Smooth muscle cell (in vitro differentiated cells): ENCODE measurements at regions not wholly inside any gene's neighbourhood (a gene's known extent, or its start where the extent isn't known, plus 50 kb on each side); places are given as distances from the start of the nearest gene placed in this dataset.

ENCODE experiments used
- DNase-seq: peaks from one replicate; lab custom pipeline; 2025; ENCODE audit not compliant: unreplicated experiment; lab: John Stamatoyannopoulos, UW
- H2AFZ ChIP-seq: fragments of 200-600 bp; sonication (generic); 2 replicates; pipeline ENCODE4 v1.6.0; 2016; ENCODE audit warnings: antibody characterized with exemption, low read depth, mild to moderate bottlenecking
- H3F3A ChIP-seq: fragments of 200-600 bp; sonication (generic); 2 replicates; pipeline ENCODE4 v1.6.0; 2017; ENCODE audit warnings: antibody characterized with exemption, low read depth
- H3K27ac ChIP-seq: fragments of 200-600 bp; sonication (generic); 2 replicates; pipeline ENCODE4 v1.5.1; 2016; ENCODE audit warnings: low read depth, mild to moderate bottlenecking
- H3K27me3 ChIP-seq: fragments of 200-600 bp; sonication (generic); 2 replicates; pipeline ENCODE4 v1.6.1; 2016; ENCODE audit warnings: low read depth, mild to moderate bottlenecking
- H3K36me3 ChIP-seq: fragments of 200-600 bp; sonication (generic); 2 replicates; pipeline ENCODE4 v1.5.1; 2016; ENCODE audit warnings: low read depth
- H3K4me1 ChIP-seq: fragments of 200-600 bp; sonication (generic); 2 replicates; pipeline ENCODE4 v1.5.1; 2016; ENCODE audit warnings: low read depth
- H3K4me2 ChIP-seq: fragments of 200-600 bp; sonication (generic); 2 replicates; pipeline ENCODE4 v1.6.0; 2016; ENCODE audit warnings: mild to moderate bottlenecking
- H3K4me3 ChIP-seq: fragments of 200-600 bp; sonication (generic); 2 replicates; pipeline ENCODE4 v1.5.1; 2016; ENCODE audit warnings: mild to moderate bottlenecking
- H3K79me2 ChIP-seq: fragments of 200-600 bp; sonication (generic); 2 replicates; pipeline ENCODE4 v1.6.0; 2016; ENCODE audit warnings: low read depth, mild to moderate bottlenecking
- H3K9ac ChIP-seq: fragments of 200-600 bp; sonication (generic); 2 replicates; pipeline ENCODE4 v1.6.0; 2016; ENCODE audit warnings: low read depth
- H3K9me3 ChIP-seq: fragments of 200-600 bp; sonication (generic); replicated peaks from 2 replicates; pipeline ENCODE4 v1.5.1; 2016; ENCODE audit warnings: low read depth
- H4K20me1 ChIP-seq: fragments of 200-600 bp; sonication (generic); 2 replicates; pipeline ENCODE4 v1.6.0; 2016; ENCODE audit warnings: low read depth
- WGBS: methylation state at CpG from one replicate; pipeline ENCODE4 v1.1.7; 2016; ENCODE audit warnings: low lambda C conversion rate; 5-methylcytosine and 5-hydroxymethylcytosine counted together
- TF ChIP-seq, protein P1 (sequence below): fragments of 200-600 bp; sonication (generic); IDR thresholded peaks from 2 replicates; pipeline ENCODE4 v1.5.1; 2017; ENCODE audit warnings: borderline replicate concordance, mild to moderate bottlenecking, antibody characterized with exemption; ENCODE audit not compliant: insufficient read depth, poor library complexity, severe bottlenecking

DNA sequence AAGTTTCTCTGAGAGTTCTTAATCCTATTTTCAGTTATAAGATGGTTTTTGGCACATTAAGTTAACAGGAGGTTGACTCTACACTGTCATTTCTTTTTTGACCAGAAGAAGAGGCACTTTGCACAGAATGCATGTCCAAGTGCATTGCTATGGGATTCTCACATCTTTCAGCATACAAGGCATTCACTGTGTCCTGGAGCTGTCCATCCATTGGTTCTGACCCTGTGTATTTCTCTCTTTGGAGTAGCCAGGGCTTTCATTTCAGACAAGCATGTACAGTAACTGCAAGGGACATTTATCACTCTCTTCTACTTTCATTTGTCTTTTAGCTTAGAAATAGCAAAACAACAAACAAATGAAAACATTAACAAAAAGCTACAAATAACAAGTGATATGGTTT, 275.1 kb upstream of the IMPG1 start:
- H3K4me3 ChIP-seq = no peak overlapping the region
- DNase-seq = no peak
- TF ChIP-seq, protein P1, sequence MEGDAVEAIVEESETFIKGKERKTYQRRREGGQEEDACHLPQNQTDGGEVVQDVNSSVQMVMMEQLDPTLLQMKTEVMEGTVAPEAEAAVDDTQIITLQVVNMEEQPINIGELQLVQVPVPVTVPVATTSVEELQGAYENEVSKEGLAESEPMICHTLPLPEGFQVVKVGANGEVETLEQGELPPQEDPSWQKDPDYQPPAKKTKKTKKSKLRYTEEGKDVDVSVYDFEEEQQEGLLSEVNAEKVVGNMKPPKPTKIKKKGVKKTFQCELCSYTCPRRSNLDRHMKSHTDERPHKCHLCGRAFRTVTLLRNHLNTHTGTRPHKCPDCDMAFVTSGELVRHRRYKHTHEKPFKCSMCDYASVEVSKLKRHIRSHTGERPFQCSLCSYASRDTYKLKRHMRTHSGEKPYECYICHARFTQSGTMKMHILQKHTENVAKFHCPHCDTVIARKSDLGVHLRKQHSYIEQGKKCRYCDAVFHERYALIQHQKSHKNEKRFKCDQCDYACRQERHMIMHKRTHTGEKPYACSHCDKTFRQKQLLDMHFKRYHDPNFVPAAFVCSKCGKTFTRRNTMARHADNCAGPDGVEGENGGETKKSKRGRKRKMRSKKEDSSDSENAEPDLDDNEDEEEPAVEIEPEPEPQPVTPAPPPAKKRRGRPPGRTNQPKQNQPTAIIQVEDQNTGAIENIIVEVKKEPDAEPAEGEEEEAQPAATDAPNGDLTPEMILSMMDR = no peak

GRCh38 chr6:76342611-76343160, 270.2 kb upstream of the IMPG1 start:
- H3K4me3 ChIP-seq = no peak overlapping the region
- H3K4me2 ChIP-seq = no peak overlapping the region
- H2AFZ ChIP-seq = no peak overlapping the region
- no peaks in the 10 kb centered on the region for H4K20me1 ChIP-seq
- 76% methylated on average over 1 of the region's 1 CpG for WGBS
- no peaks in the 10 kb centered on the region for H3K4me1 ChIP-seq
- no peak overlapping the region for H3K27ac ChIP-seq
- DNase-seq = no peak
- no peaks in the 10 kb centered on the region for H3K27me3 ChIP-seq
- no peaks in the 10 kb centered on the region for H3K9me3 ChIP-seq
- H3K79me2 ChIP-seq = no peaks in the 10 kb centered on the region
- TF ChIP-seq, protein P1 = no peak
- no peaks in the 10 kb centered on the region for H3F3A ChIP-seq
- no peaks in the 10 kb centered on the region for H3K36me3 ChIP-seq
- no peak overlapping the region for H3K9ac ChIP-seq

More for the DNA sequence above, 275.1 kb upstream of the IMPG1 start:
- no peaks in the 10 kb centered on the region for H3K36me3 ChIP-seq
- H3K79me2 ChIP-seq = no peaks in the 10 kb centered on the region
- H4K20me1 ChIP-seq = no peaks in the 10 kb centered on the region
- no peak overlapping the region for H3K9ac ChIP-seq
- H3K27ac ChIP-seq = no peak overlapping the region
- H2AFZ ChIP-seq = no peak overlapping the region
- H3K4me2 ChIP-seq = no peak overlapping the region
- H3K9me3 ChIP-seq = no peaks in the 10 kb centered on the region
- H3F3A ChIP-seq = no peaks in the 10 kb centered on the region
- H3K4me1 ChIP-seq = no peaks in the 10 kb centered on the region
- no peaks in the 10 kb centered on the region for H3K27me3 ChIP-seq

- 86% methylated on average over 4 of the region's 4 CpGs for WGBS
- no peak for DNase-seq
- Histone ChIP-seq H3K27ac (no peak overlapping the region), H3F3A (no peaks in the 10 kb centered on the region), H3K79me2 (no peaks in the 10 kb centered on the region), H3K4me3 (no peak overlapping the region), H4K20me1 (no peaks in the 10 kb centered on the region), H3K36me3 (no peaks in the 10 kb centered on the region), H3K27me3 (no peaks in the 10 kb centered on the region), H2AFZ (no peak overlapping the region), H3K9me3 (no peaks in the 10 kb centered on the region), H3K4me2 (no peak overlapping the region), H3K4me1 (no peaks in the 10 kb centered on the region), H3K9ac (no peak overlapping the region)
- TF ChIP-seq, protein P1 = no peak
Observed at GRCh38 chr6:76330031-76330430, 257.6 kb upstream of the IMPG1 start.

- Histone ChIP-seq H3K4me1 (no peaks in the 10 kb centered on the region), H3K4me3 (no peak overlapping the region), H2AFZ (no peak overlapping the region), H3K36me3 (no peaks in the 10 kb centered on the region), H3F3A (no peaks in the 10 kb centered on the region), H3K79me2 (no peaks in the 10 kb centered on the region), H3K4me2 (no peak overlapping the region), H3K27me3 (no peaks in the 10 kb centered on the region), H3K27ac (no peak overlapping the region), H3K9me3 (no peaks in the 10 kb centered on the region), H3K9ac (no peak overlapping the region), H4K20me1 (no peaks in the 10 kb centered on the region)
- no peak for DNase-seq
- TF ChIP-seq, protein P1 = no peak
- WGBS = 83% methylated on average over 5 of the region's 5 CpGs
Observed at GRCh38 chr6:76326871-76327270, 254.4 kb upstream of the IMPG1 start.
